Mesendoderm (in vitro differentiated cells): ENCODE measurements at regions not wholly inside any gene's neighbourhood (a gene's known extent, or its start where the extent isn't known, plus 50 kb on each side); places are given as distances from the start of the nearest gene placed in this dataset.

ENCODE experiments used
- DNase-seq: peaks from one replicate; pipeline ENCODE4 v3.0.0; 2013
- H2AK5ac ChIP-seq: 2 replicates; pipeline ENCODE4 v1.6.1; 2013; ENCODE audit warnings: low read length, inconsistent platforms
- H2BK120ac ChIP-seq: 2 replicates; pipeline ENCODE4 v1.6.1; 2013; ENCODE audit warnings: low read depth, mild to moderate bottlenecking, low read length, moderate library complexity, mixed read lengths
- H2BK15ac ChIP-seq: replicated peaks from 2 replicates; pipeline ENCODE4 v1.6.1; 2013; ENCODE audit warnings: low read depth, mild to moderate bottlenecking, moderate library complexity
- H2BK5ac ChIP-seq: 2 replicates; pipeline ENCODE4 v1.6.1; 2013; ENCODE audit warnings: low read length, inconsistent platforms
- H3K18ac ChIP-seq: 2 replicates; pipeline ENCODE4 v1.6.1; 2013; ENCODE audit warnings: mild to moderate bottlenecking, low read length, mixed read lengths
- H3K23ac ChIP-seq: one replicate; pipeline ENCODE4 v1.6.1; 2013; ENCODE audit warnings: low read length
- H3K27ac ChIP-seq: 2 replicates; pipeline ENCODE4 v1.5.1; 2013; ENCODE audit warnings: low read depth, mild to moderate bottlenecking, inconsistent platforms, low read length, moderate library complexity
- H3K27me3 ChIP-seq: 2 replicates; pipeline ENCODE4 v1.6.1; 2013; ENCODE audit warnings: low read length, control low read depth, mild to moderate bottlenecking, inconsistent platforms; ENCODE audit not compliant: insufficient read depth, poor library complexity
- H3K36me3 ChIP-seq: 2 replicates; pipeline ENCODE4 v1.6.1; 2013; ENCODE audit warnings: low read length, inconsistent platforms; ENCODE audit not compliant: control insufficient read depth, insufficient read depth
- H3K4ac ChIP-seq: one replicate; pipeline ENCODE4 v1.6.1; 2013; ENCODE audit warnings: low read depth, mild to moderate bottlenecking, low read length, moderate library complexity
- H3K4me1 ChIP-seq: 2 replicates; pipeline ENCODE4 v1.6.1; 2013; ENCODE audit warnings: low read depth, low read length, inconsistent platforms; ENCODE audit not compliant: control insufficient read depth
- H3K4me2 ChIP-seq: 2 replicates; pipeline ENCODE4 v1.6.1; 2013; ENCODE audit warnings: low read length
- H3K4me3 ChIP-seq: 2 replicates; pipeline ENCODE4 v1.5.1; 2013; ENCODE audit warnings: mild to moderate bottlenecking, low read length
- H3K56ac ChIP-seq: one replicate; pipeline ENCODE4 v1.6.1; 2013; ENCODE audit warnings: low read length
- H3K79me1 ChIP-seq: 2 replicates; pipeline ENCODE4 v1.6.1; 2013; ENCODE audit warnings: low read length, inconsistent platforms
- H3K79me2 ChIP-seq: 2 replicates; pipeline ENCODE4 v1.6.1; 2013; ENCODE audit warnings: mild to moderate bottlenecking, low read length; ENCODE audit not compliant: control insufficient read depth, insufficient read depth
- H3K9ac ChIP-seq: 2 replicates; pipeline ENCODE4 v1.6.1; 2013; ENCODE audit warnings: low read length, inconsistent platforms
- H4K5ac ChIP-seq: one replicate; pipeline ENCODE4 v1.6.1; 2013; ENCODE audit warnings: low read length
- H4K8ac ChIP-seq: one replicate; pipeline ENCODE4 v1.6.1; 2013; ENCODE audit warnings: low read depth, mild to moderate bottlenecking, control low read depth, low read length, moderate library complexity
- WGBS: extraction: QIAGEN DNeasy Blood & Tissue Kit; methylation state at CpG from one replicate; pipeline ENCODE4 v1.1.7; 2013; ENCODE audit warnings: low lambda C conversion rate, missing lambda C conversion rate; ENCODE audit not compliant: insufficient coverage; ENCODE audit errors: extremely low coverage; 5-methylcytosine and 5-hydroxymethylcytosine counted together

DNA sequence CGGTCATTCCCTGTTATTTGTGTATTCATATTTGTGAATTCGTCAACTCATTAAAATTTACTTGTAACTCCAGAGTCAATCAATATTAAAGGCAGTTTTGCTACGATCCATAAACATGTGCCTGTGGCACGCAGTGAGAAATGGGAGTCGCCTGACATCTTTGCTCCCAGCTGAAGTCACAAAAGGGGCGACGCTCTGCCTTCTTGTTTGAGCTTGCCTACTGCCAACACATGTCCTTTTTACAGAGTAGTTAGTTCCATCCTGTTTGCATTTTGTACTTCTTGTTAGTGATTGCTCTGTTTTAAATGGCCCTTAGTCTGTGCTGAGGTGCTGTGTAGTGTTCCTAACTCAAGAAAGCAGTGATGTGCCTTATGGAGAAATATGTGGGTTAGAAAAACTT lies 305.3 kb downstream of the ETS1 start:
- H3K27ac ChIP-seq: no peak overlapping the region
- no peak for DNase-seq
- no peak overlapping the region for H2BK120ac ChIP-seq
- no peak overlapping the region for H3K4me3 ChIP-seq
- H3K18ac ChIP-seq: no peak overlapping the region
- no peak overlapping the region for H4K5ac ChIP-seq
- no peak overlapping the region for H3K9ac ChIP-seq
- H3K4me1 ChIP-seq: no peaks in the 10 kb centered on the region
- no peaks in the 10 kb centered on the region for H3K36me3 ChIP-seq
- no peak overlapping the region for H3K4me2 ChIP-seq
- no CpG with 5 or more reads among the region's 7 CpGs for WGBS
- H3K27me3 ChIP-seq: no peaks in the 10 kb centered on the region
- H3K79me1 ChIP-seq: no peaks in the 10 kb centered on the region
- no peak overlapping the region for H4K8ac ChIP-seq
- H3K4ac ChIP-seq: no peak overlapping the region
- no peak overlapping the region for H3K23ac ChIP-seq
- H2BK15ac ChIP-seq: no peak overlapping the region
- H3K79me2 ChIP-seq: no peaks in the 10 kb centered on the region
- H3K56ac ChIP-seq: no peak overlapping the region
- no peak overlapping the region for H2BK5ac ChIP-seq
- H2AK5ac ChIP-seq: no peak overlapping the region

DNA sequence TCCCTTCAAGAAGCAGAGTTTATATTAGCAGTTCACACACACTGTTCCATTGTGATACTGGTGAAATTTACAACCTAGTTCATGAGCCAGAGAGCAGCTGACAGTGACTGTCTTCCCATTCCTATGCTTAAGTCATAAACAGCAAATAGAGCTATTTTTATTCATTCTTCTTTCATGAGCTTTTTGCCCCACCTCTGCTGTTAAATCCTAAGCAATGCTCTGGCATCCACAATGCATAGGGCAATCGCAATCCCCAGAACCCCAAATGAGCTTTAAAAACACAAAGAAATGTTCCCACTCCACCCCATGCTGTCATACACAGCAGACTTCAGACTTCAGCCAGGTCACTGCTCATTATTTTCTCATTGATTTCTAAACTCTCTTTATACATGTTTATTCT lies 307.5 kb downstream of the ETS1 start:
- no peak overlapping the region for H3K23ac ChIP-seq
- no peak overlapping the region for H3K18ac ChIP-seq
- H4K8ac ChIP-seq: no peak overlapping the region
- no peak overlapping the region for H3K4me3 ChIP-seq
- H3K36me3 ChIP-seq: no peaks in the 10 kb centered on the region
- no peaks in the 10 kb centered on the region for H3K79me2 ChIP-seq
- H3K4me1 ChIP-seq: no peaks in the 10 kb centered on the region
- no peak overlapping the region for H3K27ac ChIP-seq
- H2AK5ac ChIP-seq: no peak overlapping the region
- H4K5ac ChIP-seq: no peak overlapping the region
- no peak overlapping the region for H3K56ac ChIP-seq
- no peak overlapping the region for H2BK15ac ChIP-seq
- H3K4me2 ChIP-seq: no peak overlapping the region
- no peak overlapping the region for H2BK120ac ChIP-seq
- no peak for DNase-seq
- WGBS: no CpG with 5 or more reads among the region's 1 CpG
- no peak overlapping the region for H3K9ac ChIP-seq
- H3K27me3 ChIP-seq: no peaks in the 10 kb centered on the region
- no peak overlapping the region for H2BK5ac ChIP-seq
- H3K4ac ChIP-seq: no peak overlapping the region
- no peaks in the 10 kb centered on the region for H3K79me1 ChIP-seq

DNA sequence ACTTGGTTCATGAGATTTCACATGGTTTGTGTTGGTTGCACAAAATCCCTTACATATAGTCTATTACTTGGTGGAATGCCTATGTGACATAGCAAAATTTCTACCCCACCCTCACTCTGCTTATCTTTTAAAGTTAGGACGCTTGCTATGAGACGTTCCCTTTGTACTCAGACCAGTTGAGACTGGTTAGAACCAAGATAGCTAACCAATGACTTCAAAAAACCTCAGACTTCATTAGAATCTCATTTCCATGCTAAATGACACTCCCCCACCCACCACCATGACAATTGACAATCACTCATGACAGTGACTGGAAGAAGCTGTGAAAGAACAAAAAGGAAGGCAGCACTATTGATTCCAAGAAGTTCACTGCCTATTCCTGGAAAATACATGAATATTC lies 313.6 kb downstream of the ETS1 start:
- H4K5ac ChIP-seq: no peak overlapping the region
- no peak for DNase-seq
- H3K79me2 ChIP-seq: no peaks in the 10 kb centered on the region
- H2BK15ac ChIP-seq: no peak overlapping the region
- H4K8ac ChIP-seq: no peak overlapping the region
- H3K4me1 ChIP-seq: no peaks in the 10 kb centered on the region
- H3K9ac ChIP-seq: no peak overlapping the region
- no peak overlapping the region for H3K4me2 ChIP-seq
- H2BK5ac ChIP-seq: no peak overlapping the region
- H2AK5ac ChIP-seq: no peak overlapping the region
- no peak overlapping the region for H2BK120ac ChIP-seq
- H3K18ac ChIP-seq: no peak overlapping the region
- no peaks in the 10 kb centered on the region for H3K27me3 ChIP-seq
- no peak overlapping the region for H3K56ac ChIP-seq
- H3K36me3 ChIP-seq: no peaks in the 10 kb centered on the region
- H3K4ac ChIP-seq: no peak overlapping the region
- H3K4me3 ChIP-seq: no peak overlapping the region
- H3K27ac ChIP-seq: no peak overlapping the region
- no peaks in the 10 kb centered on the region for H3K79me1 ChIP-seq
- whole genome bisulfite sequencing: no CpG with 5 or more reads among the region's 2 CpGs
- H3K23ac ChIP-seq: no peak overlapping the region

DNA sequence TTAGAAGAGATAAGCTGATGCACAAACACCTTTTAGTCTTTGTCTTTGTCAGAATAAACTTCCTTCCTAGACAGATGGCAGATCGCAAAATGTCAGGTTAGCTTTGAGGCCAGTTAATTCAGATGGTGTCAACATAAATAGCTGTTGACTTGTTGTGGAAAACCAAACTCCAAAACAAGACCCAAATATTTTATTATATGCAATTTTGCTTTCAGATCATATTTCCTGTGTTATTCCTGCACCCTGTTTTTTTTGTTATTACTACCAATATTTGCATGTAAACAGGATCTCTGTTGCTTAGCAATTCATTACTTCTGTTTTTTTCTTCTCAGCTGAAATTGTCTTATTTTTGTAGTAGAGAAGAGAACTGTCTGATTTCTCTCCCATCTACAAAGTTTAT lies 316.0 kb downstream of the ETS1 start:
- Histone ChIP-seq H3K9ac (no peak overlapping the region), H4K8ac (no peak overlapping the region), H2AK5ac (no peak overlapping the region), H3K27me3 (no peaks in the 10 kb centered on the region), H3K4me1 (no peaks in the 10 kb centered on the region), H2BK120ac (no peak overlapping the region), H3K36me3 (no peaks in the 10 kb centered on the region), H2BK5ac (no peak overlapping the region), H3K4me2 (no peak overlapping the region), H3K23ac (no peak overlapping the region), H3K4me3 (no peak overlapping the region), H3K27ac (no peak overlapping the region), H3K79me1 (no peaks in the 10 kb centered on the region), H3K4ac (no peak overlapping the region), H3K56ac (no peak overlapping the region), H3K79me2 (no peaks in the 10 kb centered on the region), H3K18ac (no peak overlapping the region), H4K5ac (no peak overlapping the region), H2BK15ac (no peak overlapping the region)
- DNase-seq: no peak
- no CpG with 5 or more reads among the region's 1 CpG for WGBS

DNA sequence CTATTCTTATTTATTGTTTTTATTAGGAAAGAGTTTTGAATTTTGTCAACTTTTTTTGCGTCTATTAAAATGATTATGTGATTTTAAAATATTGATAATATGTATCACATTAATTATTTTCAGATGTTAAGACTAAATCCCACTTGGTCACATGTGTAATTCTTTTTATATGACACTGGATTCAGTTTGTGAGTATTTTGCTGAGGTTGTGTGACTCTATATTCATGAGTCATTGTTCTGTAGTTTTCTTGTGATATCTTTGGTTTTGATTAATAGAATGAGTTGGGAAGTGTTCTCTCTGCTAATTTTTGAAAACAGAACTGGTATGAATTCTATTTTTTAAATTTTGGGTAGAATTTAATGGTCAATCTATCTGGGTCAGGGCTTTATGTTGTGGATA lies 317.9 kb downstream of the ETS1 start:
- no peaks in the 10 kb centered on the region for H3K79me2 ChIP-seq
- H3K36me3 ChIP-seq: no peaks in the 10 kb centered on the region

DNA sequence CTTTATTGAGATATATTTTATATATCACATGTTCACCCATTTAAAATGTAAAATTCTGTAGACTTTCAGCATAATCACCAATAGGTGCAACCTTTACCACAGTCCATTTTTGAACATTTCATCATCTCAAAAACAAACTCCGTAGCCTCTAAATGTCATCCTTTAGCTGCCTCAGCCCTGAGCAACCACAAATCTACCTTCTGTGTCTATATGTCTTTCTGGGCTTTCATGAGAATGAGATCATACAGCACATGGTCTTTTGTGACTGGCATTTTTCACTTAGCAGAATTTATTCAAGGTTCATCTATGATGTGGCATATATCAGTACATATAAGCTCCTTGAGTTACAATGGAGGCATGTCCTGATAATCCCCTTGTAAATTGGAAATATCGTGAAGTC lies 320.5 kb downstream of the ETS1 start:
- WGBS: no CpG with 5 or more reads among the region's 2 CpGs
- no peaks in the 10 kb centered on the region for H3K79me1 ChIP-seq

More for the DNA sequence above, 317.9 kb downstream of the ETS1 start:
- Histone ChIP-seq H3K18ac (no peak overlapping the region), H4K8ac (no peak overlapping the region), H3K27ac (no peak overlapping the region), H2BK120ac (no peak overlapping the region), H3K79me1 (no peaks in the 10 kb centered on the region), H2BK15ac (no peak overlapping the region), H3K23ac (no peak overlapping the region), H3K4me1 (no peaks in the 10 kb centered on the region), H2AK5ac (no peak overlapping the region), H3K4me2 (no peak overlapping the region), H2BK5ac (no peak overlapping the region), H3K27me3 (no peaks in the 10 kb centered on the region), H4K5ac (no peak overlapping the region), H3K56ac (no peak overlapping the region), H3K9ac (no peak overlapping the region), H3K4me3 (no peak overlapping the region), H3K4ac (no peak overlapping the region)
- WGBS: 100% methylated on average over 1 of the region's 1 CpG
- DNase-seq: no peak

More for the DNA sequence above, 320.5 kb downstream of the ETS1 start:
- Histone ChIP-seq H3K56ac (no peak overlapping the region), H3K9ac (no peak overlapping the region), H3K4ac (no peak overlapping the region), H2BK5ac (no peak overlapping the region), H2AK5ac (no peak overlapping the region), H3K23ac (no peak overlapping the region), H2BK15ac (no peak overlapping the region), H3K79me2 (no peaks in the 10 kb centered on the region), H3K4me3 (no peak overlapping the region), H3K4me2 (no peak overlapping the region), H2BK120ac (no peak overlapping the region), H3K36me3 (no peaks in the 10 kb centered on the region), H4K5ac (no peak overlapping the region), H3K27ac (no peak overlapping the region), H3K18ac (no peak overlapping the region), H3K27me3 (no peaks in the 10 kb centered on the region), H4K8ac (no peak overlapping the region), H3K4me1 (no peaks in the 10 kb centered on the region)
- DNase-seq: no peak
